ENCODE measurements at regions not wholly inside any gene's neighbourhood (a gene's known extent, or its start where the extent isn't known, plus 50 kb on each side); places are given as distances from the start of the nearest gene placed in this dataset.

- no peak for TF ChIP-seq POLR2A (IDR thresholded peaks at IDR 0.05)
- TF ChIP-seq CTCF (IDR thresholded peaks at IDR 0.05) = no peak
- TF ChIP-seq POLR2AphosphoS5 (IDR thresholded peaks at IDR 0.05) = no peak
These were observed 54.2 kb upstream of the OPRM1 start for GRCh38 chr6:153984811-153985210.

Measured in breast epithelium (tissue), 3 donors.